ENCODE measurements at regions not wholly inside any gene's neighbourhood (a gene's known extent, or its start where the extent isn't known, plus 50 kb on each side); places are given as distances from the start of the nearest gene placed in this dataset.
"Not testable (repeated sequence)": the region's sequence is repeated elsewhere in the genome, so short reads cannot be mapped to it uniquely, and the experiment has no call there.

DNA sequence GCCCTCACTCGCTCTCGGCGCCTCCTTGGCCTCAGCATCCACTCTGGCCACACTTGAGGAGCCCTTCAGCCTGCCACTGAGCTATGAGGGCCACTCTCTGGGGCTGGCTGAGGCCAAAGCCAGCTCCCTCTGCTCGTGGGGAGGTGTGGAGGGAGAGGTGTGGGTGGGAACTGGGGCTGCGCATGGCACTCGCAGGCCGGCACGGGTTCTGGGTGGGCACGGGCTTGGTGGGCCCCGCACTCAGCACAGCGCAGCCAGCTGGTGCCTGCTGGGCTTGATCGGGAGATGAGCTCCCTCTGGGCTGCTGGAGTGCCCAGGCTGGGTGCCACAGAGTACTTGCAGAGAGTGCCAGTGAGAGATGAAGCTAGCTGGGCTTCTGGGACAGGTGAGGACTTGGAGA lies 875.5 kb downstream of the XPNPEP1 start:
- no peak for DNase-seq
- Mint-ChIP-seq H3K27ac (no peak overlapping the region), H3K27me3 (no peaks in the 10 kb centered on the region), H3K4me3 (no peak overlapping the region), H3K36me3 (ENCODE audit: low read depth) (no peaks in the 10 kb centered on the region), H3K9me3 (peaks cover 16% of the 10 kb centered on the region), H3K4me1 (ENCODE audit: low read depth) (no peaks in the 10 kb centered on the region)

GRCh38 chr10:109046427-109046826 lies 876.9 kb downstream of the XPNPEP1 start:
- H3K27me3 Mint-ChIP-seq; H3K36me3 Mint-ChIP-seq (ENCODE audit: low read depth); H3K4me3 Mint-ChIP-seq; H3K4me1 Mint-ChIP-seq (ENCODE audit: low read depth); DNase-seq; H3K27ac Mint-ChIP-seq: not testable (repeated sequence)
- peaks cover 18% of the 10 kb centered on the region for H3K9me3 Mint-ChIP-seq

- H3K4me3 Mint-ChIP-seq, result no peak overlapping the region
- no peaks in the 10 kb centered on the region for H3K27me3 Mint-ChIP-seq
- H3K27ac Mint-ChIP-seq, result no peak overlapping the region
- H3K9me3 Mint-ChIP-seq, result peaks cover 5% of the 10 kb centered on the region
- DNase-seq, result no peak
- H3K4me1 Mint-ChIP-seq (ENCODE audit: low read depth), result no peaks in the 10 kb centered on the region
- H3K36me3 Mint-ChIP-seq (ENCODE audit: low read depth), result no peaks in the 10 kb centered on the region
These were observed 882.7 kb downstream of the XPNPEP1 start for GRCh38 chr10:109040622-109041021.

DNA sequence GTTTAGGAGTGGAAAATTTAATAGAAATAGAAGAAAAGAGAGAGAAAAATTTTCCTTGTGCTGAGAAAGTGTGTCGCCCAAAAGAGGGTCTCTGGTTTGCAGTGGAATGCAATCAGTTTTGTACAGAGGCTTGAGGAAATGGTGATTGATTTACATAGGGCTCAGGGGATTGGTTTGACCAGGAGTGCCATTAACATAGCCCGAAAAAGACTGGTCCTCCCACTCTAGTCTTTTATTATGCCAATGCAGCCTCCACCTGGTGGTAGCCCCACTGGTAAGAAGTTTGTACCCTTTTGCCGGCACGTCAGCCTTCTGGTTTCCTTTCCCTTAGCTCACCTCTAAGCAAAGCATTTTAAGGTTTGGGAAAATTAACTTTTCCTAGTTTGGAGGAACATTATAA lies 885.3 kb downstream of the XPNPEP1 start:
- no peak overlapping the region for H3K27ac Mint-ChIP-seq
- DNase-seq, result no peak
- no peaks in the 10 kb centered on the region for H3K4me1 Mint-ChIP-seq (ENCODE audit: low read depth)
- H3K9me3 Mint-ChIP-seq, result peaks cover 2% of the 10 kb centered on the region
- no peaks in the 10 kb centered on the region for H3K36me3 Mint-ChIP-seq (ENCODE audit: low read depth)
- no peaks in the 10 kb centered on the region for H3K27me3 Mint-ChIP-seq
- no peak overlapping the region for H3K4me3 Mint-ChIP-seq

- Mint-ChIP-seq H3K27me3 (no peaks in the 10 kb centered on the region), H3K9me3 (peaks cover 3% of the 10 kb centered on the region), H3K36me3 (ENCODE audit: low read depth) (no peaks in the 10 kb centered on the region), H3K4me1 (ENCODE audit: low read depth) (no peaks in the 10 kb centered on the region), H3K27ac (no peak overlapping the region), H3K4me3 (no peak overlapping the region)
- DNase-seq, result no peak
These were observed 892.6 kb downstream of the XPNPEP1 start for GRCh38 chr10:109030581-109031210.

DNA sequence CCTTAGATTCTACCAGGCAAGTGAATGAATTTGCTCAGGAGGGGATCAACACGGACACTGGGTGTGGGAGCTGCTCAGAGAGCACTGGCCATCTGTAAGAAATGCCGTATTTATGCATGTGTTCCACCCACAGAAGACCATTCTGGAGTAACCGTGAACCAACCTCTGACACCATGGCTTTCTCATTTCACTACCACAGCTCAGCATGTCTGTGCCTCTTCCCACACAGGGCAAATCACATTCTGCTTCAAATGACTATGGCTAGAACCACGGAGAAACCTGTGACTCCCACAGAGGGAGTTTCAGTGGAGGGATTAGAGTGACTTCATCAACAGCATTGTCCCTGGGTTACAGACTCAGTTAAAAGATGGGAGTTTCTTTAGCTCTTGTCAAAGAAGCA lies 893.4 kb downstream of the XPNPEP1 start:
- H3K4me1 Mint-ChIP-seq (ENCODE audit: low read depth), result no peaks in the 10 kb centered on the region
- no peak for DNase-seq
- no peak overlapping the region for H3K4me3 Mint-ChIP-seq
- H3K9me3 Mint-ChIP-seq, result peaks cover 6% of the 10 kb centered on the region
- H3K27ac Mint-ChIP-seq, result no peak overlapping the region
- H3K27me3 Mint-ChIP-seq, result no peaks in the 10 kb centered on the region
- H3K36me3 Mint-ChIP-seq (ENCODE audit: low read depth), result no peaks in the 10 kb centered on the region

DNA sequence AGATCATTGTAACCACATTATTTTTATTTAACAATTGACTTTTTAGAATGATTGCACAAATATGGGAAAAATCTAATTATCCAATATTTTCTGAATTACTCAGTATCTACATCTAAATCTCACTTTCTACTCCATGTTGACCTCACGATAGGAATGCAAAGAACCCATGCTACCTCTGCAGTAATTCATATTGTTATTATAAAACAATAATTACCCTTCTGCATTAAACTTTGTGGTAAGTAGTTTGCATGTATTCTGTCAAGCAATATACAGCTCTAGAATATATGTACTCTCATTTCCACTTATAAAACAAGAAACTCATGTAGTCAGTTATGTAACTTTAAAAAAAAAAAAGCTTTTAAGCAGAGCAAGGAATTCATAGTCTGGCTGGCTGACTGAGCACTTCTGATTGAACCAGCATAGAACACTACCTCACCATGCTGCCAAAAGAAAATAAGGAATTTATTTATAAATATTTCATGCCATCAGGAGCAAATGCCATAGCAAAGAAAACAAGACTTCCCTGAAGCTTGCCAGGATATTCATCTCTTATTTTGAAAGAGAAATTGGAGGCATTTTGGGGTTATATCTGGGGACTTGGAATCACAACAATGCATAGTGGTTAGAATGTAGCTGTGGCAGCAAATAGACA lies 895.7 kb downstream of the XPNPEP1 start:
- Mint-ChIP-seq H3K27me3 (no peaks in the 10 kb centered on the region), H3K4me3 (no peak overlapping the region), H3K27ac (no peak overlapping the region), H3K9me3 (peaks cover 10% of the 10 kb centered on the region), H3K4me1 (ENCODE audit: low read depth) (no peaks in the 10 kb centered on the region), H3K36me3 (ENCODE audit: low read depth) (no peaks in the 10 kb centered on the region)
- no peak for DNase-seq

- H3K4me1 Mint-ChIP-seq (ENCODE audit: low read depth), result no peaks in the 10 kb centered on the region
- no peak for DNase-seq
- no peak overlapping the region for H3K27ac Mint-ChIP-seq
- H3K27me3 Mint-ChIP-seq, result no peaks in the 10 kb centered on the region
- H3K36me3 Mint-ChIP-seq (ENCODE audit: low read depth), result no peaks in the 10 kb centered on the region
- H3K9me3 Mint-ChIP-seq, result peaks cover 10% of the 10 kb centered on the region
- no peak overlapping the region for H3K4me3 Mint-ChIP-seq
These were observed 898.1 kb downstream of the XPNPEP1 start for GRCh38 chr10:109025172-109025571.

- no peak overlapping the region for H3K4me3 Mint-ChIP-seq
- DNase-seq, result no peak
- H3K9me3 Mint-ChIP-seq, result peaks cover 11% of the 10 kb centered on the region
- H3K27me3 Mint-ChIP-seq, result no peaks in the 10 kb centered on the region
- no peak overlapping the region for H3K27ac Mint-ChIP-seq
- no peaks in the 10 kb centered on the region for H3K4me1 Mint-ChIP-seq (ENCODE audit: low read depth)
- no peaks in the 10 kb centered on the region for H3K36me3 Mint-ChIP-seq (ENCODE audit: low read depth)
These were observed 900.8 kb downstream of the XPNPEP1 start for GRCh38 chr10:109022417-109023049.

DNA sequence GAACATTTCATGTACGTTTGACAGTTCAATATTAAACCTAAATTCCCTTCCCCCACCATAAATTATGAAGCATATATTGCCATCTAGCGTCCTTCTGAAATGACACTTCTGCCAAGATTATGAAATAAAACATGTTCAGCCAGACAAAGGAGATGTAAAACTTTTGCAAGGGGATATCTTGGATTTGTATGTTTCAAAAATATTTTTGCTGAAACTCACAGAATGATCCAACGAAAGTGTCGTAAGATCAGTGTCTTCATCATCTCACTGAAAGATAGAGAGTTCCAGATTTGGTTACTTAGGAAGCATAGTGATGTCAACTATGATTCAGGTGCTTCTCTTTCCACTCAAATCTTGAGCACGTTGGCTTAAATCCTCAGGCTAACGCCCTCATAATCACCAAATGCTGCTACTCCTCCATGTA lies 904.3 kb downstream of the XPNPEP1 start:
- Mint-ChIP-seq H3K36me3 (ENCODE audit: low read depth) (no peaks in the 10 kb centered on the region), H3K4me3 (no peak overlapping the region), H3K4me1 (ENCODE audit: low read depth) (no peaks in the 10 kb centered on the region), H3K9me3 (peaks cover 4% of the 10 kb centered on the region), H3K27me3 (no peaks in the 10 kb centered on the region), H3K27ac (no peak overlapping the region)
- no peak for DNase-seq

DNA sequence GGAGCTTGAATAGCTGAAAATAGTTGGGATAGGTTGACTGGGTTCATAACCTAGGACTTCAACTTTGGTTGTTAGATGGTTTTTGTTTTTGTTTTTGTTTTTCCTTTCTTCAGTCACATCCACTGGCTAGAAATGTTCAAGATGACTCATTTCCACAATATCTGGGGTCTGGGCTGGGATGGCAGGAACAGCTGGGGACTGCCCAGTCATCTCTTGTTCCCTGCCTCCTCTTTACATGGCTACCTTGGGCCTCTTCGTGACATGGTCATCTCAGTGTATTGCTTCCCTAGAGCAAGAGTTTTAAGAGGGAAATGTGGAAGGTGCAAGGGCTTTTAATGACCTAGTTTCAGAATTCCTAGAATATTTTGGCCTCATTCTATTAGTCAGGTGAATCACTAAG lies 915.8 kb downstream of the XPNPEP1 start:
- Mint-ChIP-seq H3K36me3 (ENCODE audit: low read depth) (no peaks in the 10 kb centered on the region), H3K9me3 (peaks cover 2% of the 10 kb centered on the region), H3K27me3 (no peaks in the 10 kb centered on the region), H3K4me3 (no peak overlapping the region), H3K27ac (no peak overlapping the region), H3K4me1 (ENCODE audit: low read depth) (no peaks in the 10 kb centered on the region)
- DNase-seq, result no peak

- Mint-ChIP-seq H3K9me3 (peaks cover 13% of the 10 kb centered on the region), H3K36me3 (ENCODE audit: low read depth) (no peaks in the 10 kb centered on the region), H3K27ac (no peak overlapping the region), H3K4me3 (no peak overlapping the region), H3K27me3 (no peaks in the 10 kb centered on the region), H3K4me1 (ENCODE audit: low read depth) (no peaks in the 10 kb centered on the region)
- no peak for DNase-seq
These were observed 932.9 kb downstream of the XPNPEP1 start for GRCh38 chr10:108990441-108990840.

- Mint-ChIP-seq H3K27me3 (no peaks in the 10 kb centered on the region), H3K9me3 (peaks cover 13% of the 10 kb centered on the region), H3K27ac (no peak overlapping the region)
These were observed 933.3 kb downstream of the XPNPEP1 start for GRCh38 chr10:108989976-108990375.

GRCh38 chr10:108982159-108982558 lies 941.2 kb downstream of the XPNPEP1 start:
- Mint-ChIP-seq H3K27ac (no peak overlapping the region), H3K27me3 (no peaks in the 10 kb centered on the region), H3K9me3 (peaks cover 14% of the 10 kb centered on the region), H3K4me3 (no peak overlapping the region), H3K36me3 (ENCODE audit: low read depth) (no peaks in the 10 kb centered on the region), H3K4me1 (ENCODE audit: low read depth) (no peaks in the 10 kb centered on the region)
- DNase-seq, result no peak

More at GRCh38 chr10:108989976-108990375, 933.3 kb downstream of the XPNPEP1 start:
- H3K4me3 Mint-ChIP-seq, result no peak overlapping the region
- no peaks in the 10 kb centered on the region for H3K36me3 Mint-ChIP-seq (ENCODE audit: low read depth)
- no peaks in the 10 kb centered on the region for H3K4me1 Mint-ChIP-seq (ENCODE audit: low read depth)
- DNase-seq, result no peak

GRCh38 chr10:108980869-108981268 lies 942.4 kb downstream of the XPNPEP1 start:
- Mint-ChIP-seq H3K27me3 (no peaks in the 10 kb centered on the region), H3K9me3 (peaks cover 19% of the 10 kb centered on the region), H3K27ac (no peak overlapping the region), H3K36me3 (ENCODE audit: low read depth) (no peaks in the 10 kb centered on the region), H3K4me3 (no peak overlapping the region), H3K4me1 (ENCODE audit: low read depth) (no peaks in the 10 kb centered on the region)
- DNase-seq, result no peak
